Stomach (tissue), 4 donors: ENCODE measurements at regions not wholly inside any gene's neighbourhood (a gene's known extent, or its start where the extent isn't known, plus 50 kb on each side); places are given as distances from the start of the nearest gene placed in this dataset.

Experiments used
- CTCF ChIP-seq, 7 experiments: fragments of 450-650 bp in 4 of 7; fragments of 200-600 bp in 3 of 7; sonication (generic) in 3 of 7; IDR thresholded peaks; one replicate each; pipeline ENCODE4 v1.5.1; 2016 to 2019; ENCODE audit warnings: antibody characterized with exemption in 7 of 7, control low read depth in 2 of 7, mild to moderate bottlenecking in 1 of 7
- EP300 ChIP-seq: sonication (generic); formaldehyde crosslinking; IDR thresholded peaks from one replicate; pipeline ENCODE4 v1.6.1; 2017; ENCODE audit warnings: antibody characterized with exemption
- POLR2A ChIP-seq, 4 donors: fragments of 450-650 bp; IDR thresholded peaks; one replicate each; pipeline ENCODE4 v1.6.1; 2016; ENCODE audit warnings: antibody characterized with exemption in 4 of 4, control low read depth in 2 of 4, mild to moderate bottlenecking in 1 of 4, moderate library complexity in 1 of 4
- POLR2AphosphoS5 ChIP-seq, 3 donors: sonication (generic); formaldehyde crosslinking; IDR thresholded peaks; one replicate each; pipeline ENCODE4 v1.6.1; 2016; ENCODE audit warnings: antibody characterized with exemption in 3 of 3

- TF ChIP-seq POLR2A (IDR thresholded peaks at IDR 0.05) (no peak), CTCF (IDR thresholded peaks at IDR 0.05) (peak in 2 of 7 experiments; percentile 8 to 15), EP300 (no peak), POLR2AphosphoS5 (IDR thresholded peaks at IDR 0.05) (no peak)
These were observed 51.0 kb upstream of the TFAP2A start for GRCh38 chr6:10465629-10466499.
